WERI-Rb-1 (cell line): ENCODE measurements at regions not wholly inside any gene's neighbourhood (a gene's known extent, or its start where the extent isn't known, plus 50 kb on each side); places are given as distances from the start of the nearest gene placed in this dataset.

Experiments used
- DNase-seq: peaks from one replicate; pipeline ENCODE4 v3.0.0-alpha.2; 2020
- H3K27ac ChIP-seq: fragments of 250-450 bp; sonication (Bioruptor Pico); 2 replicates; pipeline ENCODE4 v1.5.1; 2020; ENCODE audit warnings: mild to moderate bottlenecking, moderate library complexity
- H3K27me3 ChIP-seq: fragments of 250-450 bp; sonication (Bioruptor Pico); 2 replicates; pipeline ENCODE4 v1.5.1; 2021; ENCODE audit warnings: mild to moderate bottlenecking, low read depth, moderate library complexity; ENCODE audit not compliant: insufficient read depth, severe bottlenecking
- H3K36me3 ChIP-seq: fragments of 250-450 bp; sonication (Bioruptor Pico); 2 replicates; pipeline ENCODE4 v1.5.1; 2020; ENCODE audit warnings: mild to moderate bottlenecking, moderate library complexity
- H3K4me3 ChIP-seq: 2 replicates; pipeline ENCODE4 v1.5.1; 2011; ENCODE audit warnings: low read depth, mild to moderate bottlenecking, control low read depth, low read length
- H3K9me3 ChIP-seq: fragments of 250-450 bp; sonication (Bioruptor Pico); 2 replicates; pipeline ENCODE4 v1.5.1; 2021; ENCODE audit warnings: mild to moderate bottlenecking, moderate library complexity; ENCODE audit not compliant: severe bottlenecking
- CTCF ChIP-seq: IDR thresholded peaks from 2 replicates; pipeline ENCODE4 v1.5.1; 2011; ENCODE audit warnings: low read depth, mild to moderate bottlenecking, control low read depth, inconsistent platforms, low read length

DNA sequence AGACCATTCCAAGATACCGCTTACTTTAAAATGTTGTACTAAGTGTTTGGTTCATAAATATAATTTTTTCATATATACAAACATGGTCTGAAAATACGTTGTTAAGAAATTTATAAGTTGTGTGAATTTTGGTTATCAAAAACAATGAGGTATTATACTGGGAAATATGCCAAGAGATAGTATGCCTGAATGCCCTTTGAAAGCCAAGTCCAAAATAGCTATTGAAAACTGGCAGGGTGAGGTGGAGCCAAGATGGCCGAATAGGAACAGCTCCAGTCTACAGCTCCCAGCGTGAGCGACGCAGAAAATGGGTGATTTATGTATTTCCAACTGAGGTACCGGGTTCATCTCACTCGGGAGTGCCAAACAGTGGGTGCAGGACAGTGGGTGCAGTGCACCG, 533.5 kb downstream of the ZNF608 start:
- Histone ChIP-seq H3K4me3 (no peak overlapping the region), H3K27ac (no peak overlapping the region), H3K27me3 (no peaks in the 10 kb centered on the region), H3K36me3 (no peaks in the 10 kb centered on the region), H3K9me3 (no peaks in the 10 kb centered on the region)
- TF ChIP-seq CTCF, result no peak
- no peak for DNase-seq

DNA sequence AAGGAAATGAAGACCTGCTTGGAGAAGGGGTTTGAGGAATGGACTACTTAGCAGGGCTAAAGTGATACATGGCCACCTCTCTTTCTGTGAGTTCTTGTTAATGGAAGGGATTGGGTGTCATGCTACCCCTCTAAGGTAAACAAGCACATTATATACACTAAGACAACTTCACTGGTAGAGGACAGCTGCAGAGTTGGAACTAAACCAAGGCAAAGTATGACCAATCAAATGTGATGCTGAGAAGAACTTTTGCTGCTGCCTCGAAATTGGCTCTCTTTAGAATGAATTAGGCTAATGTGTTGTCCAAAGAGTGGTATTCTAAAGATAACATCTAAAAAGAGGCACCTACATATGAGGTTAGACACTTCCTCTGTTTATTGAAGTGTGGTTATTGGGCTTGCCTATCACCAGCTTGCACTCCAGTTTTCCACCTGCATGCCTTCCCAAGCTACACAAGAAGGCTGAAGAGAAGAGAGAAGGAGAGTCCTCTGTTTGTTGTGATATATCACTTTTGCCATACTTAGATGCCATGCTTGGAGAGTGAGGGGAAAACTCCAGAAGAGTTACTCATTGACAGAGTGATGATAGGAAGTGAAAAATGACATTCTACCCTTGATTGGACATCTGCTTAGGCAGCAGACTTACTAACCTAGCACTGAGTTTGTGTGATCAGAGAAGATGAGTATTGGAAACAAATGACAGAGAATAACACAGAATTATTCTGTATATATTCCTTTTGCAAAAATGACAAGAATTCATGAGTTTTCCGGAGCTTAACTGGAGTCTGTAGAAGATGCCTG, 536.1 kb downstream of the ZNF608 start:
- H3K27me3 ChIP-seq, result no peaks in the 10 kb centered on the region
- no peak overlapping the region for H3K27ac ChIP-seq
- no peak for DNase-seq
- no peaks in the 10 kb centered on the region for H3K36me3 ChIP-seq
- H3K4me3 ChIP-seq, result no peak overlapping the region
- no peaks in the 10 kb centered on the region for H3K9me3 ChIP-seq
- TF ChIP-seq CTCF, result no peak

DNA sequence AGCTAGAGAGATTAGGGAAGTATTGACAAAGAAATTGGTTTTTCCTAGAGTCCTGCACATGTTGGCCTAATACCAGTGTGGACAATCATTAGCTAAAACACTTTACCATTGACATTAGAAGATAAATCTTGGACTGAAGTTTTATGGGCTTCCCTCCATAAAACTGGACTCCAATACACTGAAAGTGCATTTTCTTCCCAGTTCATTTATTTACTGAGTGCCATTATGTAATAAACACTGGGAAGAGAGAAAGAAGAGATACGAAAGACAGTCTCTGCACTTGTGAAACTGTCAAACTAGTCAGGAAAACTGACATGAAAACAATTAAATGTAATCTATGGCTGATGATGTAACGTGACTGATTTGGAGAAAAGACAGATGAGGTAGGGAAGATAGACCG, 539.3 kb downstream of the ZNF608 start:
- Histone ChIP-seq H3K9me3 (peaks cover 8% of the 10 kb centered on the region), H3K36me3 (no peaks in the 10 kb centered on the region), H3K27me3 (no peaks in the 10 kb centered on the region), H3K4me3 (no peak overlapping the region), H3K27ac (no peak overlapping the region)
- no peak for DNase-seq
- TF ChIP-seq CTCF, result no peak

- Histone ChIP-seq H3K36me3 (no peaks in the 10 kb centered on the region), H3K27ac (no peak overlapping the region), H3K9me3 (peaks cover 8% of the 10 kb centered on the region), H3K4me3 (no peak overlapping the region), H3K27me3 (no peaks in the 10 kb centered on the region)
- no peak for TF ChIP-seq CTCF
- DNase-seq, result no peak
Observed at GRCh38 chr5:124206540-124206939, 539.9 kb downstream of the ZNF608 start.

GRCh38 chr5:124203303-124203702, 543.1 kb downstream of the ZNF608 start:
- no peaks in the 10 kb centered on the region for H3K36me3 ChIP-seq
- TF ChIP-seq CTCF, result no peak
- no peak overlapping the region for H3K4me3 ChIP-seq
- peaks cover 8% of the 10 kb centered on the region for H3K9me3 ChIP-seq
- no peak for DNase-seq
- no peak overlapping the region for H3K27ac ChIP-seq
- no peaks in the 10 kb centered on the region for H3K27me3 ChIP-seq

DNA sequence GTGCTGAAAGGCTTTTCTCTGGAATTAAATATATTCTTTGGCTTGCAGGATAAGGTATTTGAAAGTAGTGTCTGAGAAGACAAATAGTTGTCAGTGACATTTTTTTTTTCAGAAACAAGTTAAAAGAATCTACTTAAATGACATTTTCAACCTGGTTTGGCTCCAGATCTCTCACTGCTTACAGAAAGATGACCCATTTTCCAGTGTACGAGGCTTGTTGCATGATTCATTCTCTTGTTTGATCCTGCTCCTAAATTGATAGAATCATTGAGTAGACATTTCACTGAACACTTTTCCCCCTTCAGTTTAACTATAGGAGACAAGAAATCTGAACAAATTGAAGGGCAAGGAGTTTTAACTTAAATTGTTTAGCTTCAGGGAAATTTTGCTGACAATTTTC, 546.1 kb downstream of the ZNF608 start:
- DNase-seq, result no peak

More for the DNA sequence above, 546.1 kb downstream of the ZNF608 start:
- Histone ChIP-seq H3K27ac (no peak overlapping the region), H3K36me3 (no peaks in the 10 kb centered on the region), H3K9me3 (peaks cover 8% of the 10 kb centered on the region), H3K27me3 (no peaks in the 10 kb centered on the region), H3K4me3 (no peak overlapping the region)
- TF ChIP-seq CTCF, result no peak
